GM19463 (cell line): ENCODE measurements at regions not wholly inside any gene's neighbourhood (a gene's known extent, or its start where the extent isn't known, plus 50 kb on each side); places are given as distances from the start of the nearest gene placed in this dataset.
A peak's percentile ranks its signal among the peaks of the same experiment; 100 is the strongest.
"Not testable (repeated sequence)": the region's sequence is repeated elsewhere in the genome, so short reads cannot be mapped to it uniquely, and the experiment has no call there.

Source experiments
- ATAC-seq: cut with Tn5 transposase; IDR thresholded peaks from one replicate; pipeline ENCODE4 v1.9.1; 2021; ENCODE audit warnings: mild to moderate bottlenecking, moderate library complexity; ENCODE audit not compliant: unreplicated experiment

DNA sequence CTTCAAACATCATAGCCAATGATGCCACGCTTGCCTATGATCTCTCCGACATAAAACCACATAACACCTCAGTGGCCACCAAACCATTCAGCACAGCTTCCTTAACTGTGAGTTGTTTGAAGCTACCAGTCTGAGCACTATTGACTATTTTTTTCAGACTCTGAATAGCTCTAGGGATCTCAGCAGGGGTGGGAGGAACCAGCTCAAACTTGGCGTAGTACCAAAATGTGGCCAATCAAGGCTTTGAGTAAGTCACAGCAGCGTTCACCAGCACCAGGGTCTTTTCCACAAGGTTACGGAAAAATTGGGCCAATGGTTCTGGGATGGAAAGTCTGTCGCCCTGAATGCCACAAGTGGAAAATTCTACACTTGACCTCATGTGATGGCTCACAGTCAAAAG is 70.6 kb downstream of the SMPDL3A start:
- no peak for ATAC-seq

GRCh38 chr6:122861594-122861993 is 72.5 kb downstream of the SMPDL3A start:
- ATAC-seq, result no peak

GRCh38 chr6:122868137-122868536 is 79.1 kb downstream of the SMPDL3A start:
- no peak for ATAC-seq

DNA sequence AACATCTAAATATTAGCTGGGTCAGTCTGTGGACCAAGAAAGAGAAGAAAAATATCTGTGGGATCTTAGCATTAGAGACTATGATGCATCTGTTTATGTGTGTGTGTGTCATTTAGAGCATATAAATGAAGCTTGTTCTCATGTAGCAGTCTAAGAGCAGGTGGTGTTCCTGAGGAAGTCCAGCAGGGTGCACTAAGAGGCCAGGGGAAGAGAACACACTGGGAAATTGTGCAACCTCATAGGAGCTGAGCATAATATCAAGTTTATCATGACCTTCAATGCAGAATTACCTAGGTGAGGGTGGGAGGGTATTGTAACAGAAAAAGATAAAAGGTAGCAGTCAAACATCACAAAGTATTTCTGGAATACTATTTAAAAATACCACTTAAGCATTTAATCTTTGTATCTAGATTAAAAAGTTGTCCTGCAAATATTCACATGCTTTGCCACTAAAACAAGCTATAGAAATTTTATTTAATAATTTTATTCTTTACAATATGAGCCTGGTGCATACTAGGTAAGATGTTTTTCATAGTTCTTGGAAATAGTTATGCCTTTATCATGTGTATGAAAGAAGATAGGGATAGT is 80.5 kb downstream of the SMPDL3A start:
- peak; percentile 65 for ATAC-seq

DNA sequence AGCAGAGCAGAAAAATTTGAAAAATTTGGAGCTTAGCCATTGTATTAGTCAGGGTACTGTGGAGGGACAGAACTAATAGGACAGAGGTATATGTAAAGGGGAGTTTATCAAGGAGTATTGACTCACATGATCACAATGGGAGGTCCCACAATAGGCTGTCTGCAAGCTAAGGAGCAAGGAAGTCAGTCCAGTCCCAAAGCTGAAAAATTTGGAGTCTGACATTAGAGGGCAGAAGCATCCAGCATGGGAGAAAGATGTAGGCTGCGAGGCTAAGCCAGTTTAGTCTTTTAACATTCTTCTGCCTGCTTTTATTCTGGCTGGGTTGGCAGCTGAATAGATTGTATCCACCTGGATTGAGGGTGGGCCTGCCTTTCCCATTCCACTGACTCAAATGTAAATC is 82.0 kb downstream of the SMPDL3A start:
- no peak for ATAC-seq

DNA sequence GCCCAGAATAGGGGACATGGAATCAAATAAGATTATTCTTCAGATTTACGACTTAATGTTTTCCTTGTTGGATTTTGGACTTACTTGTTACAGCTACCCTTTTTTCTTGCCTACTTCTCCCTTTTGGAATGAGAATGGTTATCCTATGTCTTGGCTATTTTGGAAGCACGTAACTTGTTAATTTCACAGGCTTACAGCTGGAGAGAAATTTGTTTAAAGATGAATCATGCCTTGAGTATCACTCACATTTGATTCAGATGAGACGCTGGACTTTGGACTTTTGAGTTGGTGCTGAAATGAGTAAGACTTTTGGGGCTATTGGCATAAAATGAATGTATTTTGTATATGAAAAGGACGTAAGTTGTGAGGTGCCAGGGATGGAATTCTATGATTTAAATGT is 83.3 kb downstream of the SMPDL3A start:
- peak; percentile 75 for ATAC-seq

DNA sequence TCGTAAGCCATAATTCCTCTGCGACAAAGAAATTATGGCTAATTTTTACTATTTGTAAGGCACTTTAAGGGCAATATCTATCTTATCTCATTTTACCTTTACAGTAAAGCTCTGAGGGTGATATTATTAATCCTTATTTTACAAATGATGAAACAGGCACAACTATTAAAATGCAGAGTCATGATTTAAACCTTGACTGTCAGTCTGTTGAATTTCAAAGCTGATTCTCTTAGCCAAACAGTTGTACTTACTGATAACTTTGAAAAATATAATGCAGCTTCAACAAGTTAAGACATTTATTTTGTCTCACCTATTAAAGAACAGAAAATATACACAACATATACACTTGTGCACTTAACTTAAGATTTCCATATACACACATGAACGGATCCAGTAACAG is 88.2 kb downstream of the SMPDL3A start:
- ATAC-seq, result no peak

GRCh38 chr6:122878796-122879195 is 89.7 kb downstream of the SMPDL3A start:
- no peak for ATAC-seq

DNA sequence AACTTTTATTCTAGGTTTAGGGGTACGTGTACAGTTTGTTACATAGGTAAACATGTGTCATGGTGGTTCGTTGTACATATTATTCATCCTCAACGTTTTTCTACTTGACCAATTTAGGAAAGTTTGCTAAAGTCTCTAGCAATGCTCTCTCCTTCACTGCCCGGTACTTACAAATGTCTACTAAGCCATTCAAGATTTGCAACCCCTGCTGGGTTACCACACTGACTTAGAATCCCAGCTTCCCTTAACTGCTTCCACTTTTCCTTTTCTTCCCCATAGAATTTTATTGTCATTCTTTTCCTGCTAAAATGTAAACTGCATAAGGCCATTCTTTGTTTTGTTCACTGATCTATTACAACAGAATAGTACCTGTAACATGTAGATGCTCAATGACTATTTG is 97.4 kb downstream of the SMPDL3A start:
- no peak for ATAC-seq

DNA sequence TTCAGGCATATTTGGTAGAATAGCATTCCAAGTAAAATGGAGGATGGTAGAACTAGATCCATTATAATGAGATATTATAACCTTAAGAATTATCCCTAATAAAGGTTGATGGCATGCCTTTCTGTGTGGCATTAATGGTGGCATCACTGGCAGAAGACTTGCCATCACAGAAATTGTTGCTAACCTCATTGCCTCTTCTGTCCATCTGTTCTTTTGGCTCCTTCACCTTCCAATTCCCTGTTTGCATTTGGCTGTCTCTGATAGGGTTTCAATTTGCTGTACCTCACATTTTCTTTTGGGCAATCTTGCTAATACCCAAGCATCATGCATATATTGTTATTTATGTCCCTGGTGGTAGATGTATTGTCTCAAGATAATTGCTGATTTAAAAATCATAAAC is 98.9 kb downstream of the SMPDL3A start:
- no peak for ATAC-seq

DNA sequence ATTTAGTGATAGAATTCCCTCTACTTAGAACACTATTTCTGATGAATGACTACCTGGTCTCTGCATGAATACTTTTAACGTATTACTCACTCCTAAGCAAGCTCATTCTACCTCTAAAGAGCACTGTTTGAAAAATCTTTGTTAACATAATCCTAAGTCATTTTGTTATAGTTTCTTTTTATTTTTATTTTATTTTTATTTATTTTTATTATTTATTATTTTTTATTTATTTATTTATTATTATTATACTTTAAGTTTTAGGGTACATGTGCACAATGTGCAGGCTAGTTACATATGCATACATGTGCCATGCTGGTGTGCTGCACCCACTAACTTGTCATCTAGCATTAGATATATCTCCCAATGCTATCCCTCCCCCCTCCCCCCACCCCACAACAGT is 99.6 kb downstream of the SMPDL3A start:
- not testable (repeated sequence) for ATAC-seq

DNA sequence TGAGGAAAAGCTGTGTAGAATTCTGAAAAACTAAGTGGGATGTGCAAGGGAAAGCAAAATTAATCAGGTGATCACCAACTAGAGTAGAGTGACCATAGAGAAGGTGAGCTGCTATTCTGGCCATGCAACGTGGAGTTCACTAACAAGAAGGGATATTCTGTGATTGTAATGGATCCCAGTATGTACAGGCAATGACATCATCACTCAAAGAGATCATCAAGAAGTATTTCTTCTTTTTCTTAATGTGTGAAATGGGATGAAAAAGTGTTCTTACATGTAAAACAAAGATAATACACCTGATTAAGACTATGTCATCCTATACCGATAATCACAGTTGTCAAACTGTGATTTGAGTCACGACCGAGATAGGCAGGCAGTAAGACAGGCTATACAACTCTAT is 101.2 kb downstream of the SMPDL3A start:
- no peak for ATAC-seq

DNA sequence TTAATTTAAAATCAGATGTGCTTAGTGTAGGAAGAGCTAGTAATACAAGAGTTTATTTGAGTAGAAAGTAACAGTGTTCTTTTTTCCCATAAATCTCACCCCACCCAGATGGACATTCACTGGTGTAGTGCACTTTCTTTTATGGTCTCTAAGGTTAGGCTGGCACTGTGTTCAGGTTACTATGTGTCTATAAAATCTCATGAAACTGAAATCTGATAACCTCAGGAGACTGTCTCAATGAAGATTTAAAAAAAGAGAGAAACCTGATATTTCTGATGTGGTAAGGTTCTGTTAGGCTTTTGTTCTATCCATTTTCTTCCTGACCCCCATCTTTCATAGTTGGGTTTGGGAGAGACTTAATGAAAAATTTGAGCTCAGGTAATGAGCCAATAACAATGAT is 101.2 kb upstream of the CLVS2 start:
- ATAC-seq, result no peak

DNA sequence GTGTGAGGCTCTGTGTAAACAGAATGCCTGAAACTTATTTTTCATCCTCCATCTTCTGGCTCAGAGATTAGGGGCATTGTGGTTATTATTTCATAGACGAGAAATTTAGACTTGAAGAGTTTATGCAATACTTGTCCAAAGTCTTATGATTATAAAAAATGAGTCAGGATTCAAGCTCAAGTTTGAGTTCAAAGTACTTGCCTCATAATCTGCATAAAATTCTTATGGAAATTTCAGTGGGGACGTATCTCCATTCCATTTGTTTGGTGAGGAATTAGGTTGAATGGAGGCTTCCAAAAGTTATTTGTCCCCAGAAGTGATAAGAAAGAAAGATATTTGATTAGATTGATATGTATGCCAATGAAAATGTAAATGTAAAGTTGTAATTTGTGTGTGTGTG is 93.7 kb upstream of the CLVS2 start:
- no peak for ATAC-seq

GRCh38 chr6:122903266-122903915 is 92.6 kb upstream of the CLVS2 start:
- ATAC-seq, result no peak

DNA sequence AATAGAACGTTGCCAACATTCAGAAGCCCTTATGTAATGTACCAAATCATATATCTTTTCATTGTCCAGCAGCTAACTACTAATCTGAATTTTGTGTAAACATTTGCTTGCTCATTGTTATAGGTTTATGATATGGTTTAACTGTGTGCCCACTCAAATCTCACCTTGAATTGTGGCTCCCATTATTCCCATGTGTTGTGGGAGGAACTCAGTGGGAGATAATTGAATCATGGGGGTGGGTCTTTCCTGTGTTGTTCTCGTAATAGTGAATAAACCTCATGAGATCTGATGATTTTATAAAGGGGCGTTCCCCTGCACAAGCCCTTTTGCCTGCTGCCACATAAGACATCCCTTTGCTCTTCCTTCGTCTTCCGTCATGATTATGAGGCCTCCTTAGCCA is 91.9 kb upstream of the CLVS2 start:
- no peak for ATAC-seq

DNA sequence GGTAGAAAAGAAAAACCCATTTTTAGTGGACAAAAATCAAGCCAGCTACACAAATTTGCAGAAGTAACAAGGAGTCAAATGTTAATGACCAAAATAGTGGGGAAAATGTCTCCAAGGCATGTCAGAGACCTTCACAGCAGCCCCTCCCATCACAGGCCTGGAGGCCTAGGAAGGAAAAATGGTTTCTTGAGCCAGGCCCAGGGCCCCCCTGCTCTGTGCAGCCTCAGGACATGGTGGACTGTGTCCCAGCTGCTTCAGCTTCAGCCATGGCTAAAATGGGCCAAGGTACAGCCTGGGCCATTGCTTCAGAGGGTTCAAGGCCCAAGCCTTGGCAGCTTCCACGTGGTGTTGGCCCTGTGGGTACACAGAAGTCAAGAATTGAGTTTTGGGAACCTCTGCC is 82.5 kb upstream of the CLVS2 start:
- no peak for ATAC-seq

GRCh38 chr6:122918714-122919113 is 77.3 kb upstream of the CLVS2 start:
- ATAC-seq, result no peak

DNA sequence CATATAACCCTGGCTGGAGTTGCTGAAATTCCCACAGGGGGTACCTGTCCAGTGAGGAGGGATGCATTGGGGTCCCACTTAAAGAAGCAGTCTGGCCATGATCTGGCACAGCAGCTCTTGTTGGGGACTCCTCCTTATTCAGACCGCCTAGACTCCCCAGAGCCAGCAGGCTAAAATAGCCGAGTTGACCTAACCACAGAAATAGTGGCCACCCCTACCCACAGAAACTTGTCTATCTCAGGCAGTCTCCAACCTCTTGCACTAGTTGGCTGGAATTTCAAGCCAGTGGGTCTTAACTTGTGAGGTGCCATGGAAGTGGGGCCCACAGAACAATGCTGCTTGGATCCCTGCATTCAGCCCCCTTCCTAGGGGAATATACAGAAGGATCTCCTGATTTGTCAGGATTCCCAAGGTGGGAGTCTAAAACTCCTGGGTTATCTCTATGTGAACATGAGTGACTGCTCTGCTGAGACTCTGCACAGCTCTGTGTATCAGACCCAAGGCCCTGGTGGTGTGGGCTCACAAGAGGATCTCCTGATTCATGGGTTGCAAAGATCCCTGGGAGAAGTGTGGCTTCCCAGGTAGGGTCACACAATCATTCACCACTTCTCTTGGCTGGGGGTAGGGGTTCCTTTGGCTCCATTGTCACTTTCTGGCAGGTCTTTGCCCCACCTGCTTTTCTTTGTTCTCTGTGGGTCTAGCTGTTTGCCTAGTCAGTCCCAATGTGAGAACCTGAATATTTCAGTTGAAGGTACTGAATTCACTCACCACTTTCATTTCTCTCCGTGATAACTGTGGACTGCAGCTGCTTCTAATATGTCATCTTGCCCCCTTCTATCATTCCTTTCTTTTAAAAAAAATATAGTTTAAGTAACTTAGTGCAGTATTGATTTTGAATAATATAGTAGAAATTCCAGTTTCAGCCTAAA is 65.5 kb upstream of the CLVS2 start:
- peak; percentile 76 for ATAC-seq

- no peak for ATAC-seq
Observed at GRCh38 chr6:122931916-122932315, 64.1 kb upstream of the CLVS2 start.

DNA sequence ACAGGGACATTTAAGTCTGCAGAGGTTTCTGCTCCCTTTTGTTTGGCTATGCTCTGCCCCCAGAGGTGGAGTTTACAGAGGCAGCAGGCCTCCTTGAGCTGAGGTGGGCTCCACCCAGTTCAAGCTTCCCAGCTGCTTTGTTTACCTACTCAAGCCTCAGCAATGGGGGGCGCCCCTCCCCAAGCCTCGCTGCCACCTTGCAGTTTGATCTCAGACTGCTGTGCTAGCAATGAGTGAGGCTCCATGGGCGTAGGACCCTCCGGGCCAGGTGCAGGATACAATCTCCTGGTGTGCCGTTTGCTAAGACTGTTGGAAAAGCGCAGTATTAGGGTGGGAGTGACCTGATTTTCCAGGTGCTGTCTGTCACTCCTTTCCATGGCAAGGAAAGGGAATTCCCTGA is 51.1 kb upstream of the CLVS2 start:
- ATAC-seq, result not testable (repeated sequence)
